CD4-positive, alpha-beta T cell treated with Interferon gamma for 1 hour (primary cell): ENCODE measurements at regions not wholly inside any gene's neighbourhood (a gene's known extent, or its start where the extent isn't known, plus 50 kb on each side); places are given as distances from the start of the nearest gene placed in this dataset.

ENCODE experiments used
- DNase-seq: peaks from one replicate; pipeline ENCODE4 v3.0.0-alpha.2; 2020

- no peak for DNase-seq
These were observed 512.8 kb downstream of the ANKRD50 start for GRCh38 chr4:124199755-124200154.

GRCh38 chr4:124201636-124202035, 510.9 kb downstream of the ANKRD50 start:
- DNase-seq: no peak

- no peak for DNase-seq
These were observed 510.4 kb downstream of the ANKRD50 start for GRCh38 chr4:124202099-124202498.

- no peak for DNase-seq
These were observed 508.8 kb downstream of the ANKRD50 start for GRCh38 chr4:124203613-124204238.

- no peak for DNase-seq
These were observed 505.5 kb downstream of the ANKRD50 start for GRCh38 chr4:124206779-124207605.

GRCh38 chr4:124209211-124209610, 503.3 kb downstream of the ANKRD50 start:
- no peak for DNase-seq

GRCh38 chr4:124209626-124210025, 502.9 kb downstream of the ANKRD50 start:
- DNase-seq: no peak

- DNase-seq: no peak
These were observed 501.8 kb downstream of the ANKRD50 start for GRCh38 chr4:124210746-124211145.

GRCh38 chr4:124212815-124213630, 499.5 kb downstream of the ANKRD50 start:
- no peak for DNase-seq

GRCh38 chr4:124219389-124219788, 493.1 kb downstream of the ANKRD50 start:
- DNase-seq: no peak

- DNase-seq: no peak
These were observed 488.3 kb downstream of the ANKRD50 start for GRCh38 chr4:124224256-124224655.

GRCh38 chr4:124227981-124228380, 484.6 kb downstream of the ANKRD50 start:
- DNase-seq: no peak

- DNase-seq: no peak
These were observed 482.3 kb downstream of the ANKRD50 start for GRCh38 chr4:124230268-124230667.

GRCh38 chr4:124234771-124235170, 477.8 kb downstream of the ANKRD50 start:
- DNase-seq: no peak

GRCh38 chr4:124243671-124244366, 468.7 kb downstream of the ANKRD50 start:
- no peak for DNase-seq

- DNase-seq: no peak
These were observed 459.5 kb downstream of the ANKRD50 start for GRCh38 chr4:124253080-124253479.

- DNase-seq: peak; percentile 6
These were observed 450.0 kb downstream of the ANKRD50 start for GRCh38 chr4:124262211-124263179.

- DNase-seq: no peak
These were observed 446.8 kb downstream of the ANKRD50 start for GRCh38 chr4:124265701-124266100.

- DNase-seq: no peak
These were observed 445.8 kb downstream of the ANKRD50 start for GRCh38 chr4:124266721-124267120.

- DNase-seq: no peak
These were observed 436.1 kb downstream of the ANKRD50 start for GRCh38 chr4:124276461-124276860.

- DNase-seq: no peak
These were observed 434.8 kb downstream of the ANKRD50 start for GRCh38 chr4:124277691-124278090.

GRCh38 chr4:124278477-124278876, 434.1 kb downstream of the ANKRD50 start:
- no peak for DNase-seq
